A673 (cell line): ENCODE measurements at regions not wholly inside any gene's neighbourhood (a gene's known extent, or its start where the extent isn't known, plus 50 kb on each side); places are given as distances from the start of the nearest gene placed in this dataset.

Source experiments
- BruUV-seq: library from RNA; stranded (reverse); fragments of 400-500 nt; replicated peaks from 2 replicates; lab custom pipeline; 2021; lab: Mats Ljungman, UMichigan
- CTCF ChIA-PET: fragments of 300-600 bp; sonication (Branson Sonifier 250); formaldehyde crosslinking; loops from one replicate; lab custom pipeline; 2022; ENCODE audit warnings: antibody characterized with exemption; lab: Charles Lee
- POLR2A ChIA-PET: fragments of 300-600 bp; sonication (Branson Sonifier 250); formaldehyde crosslinking; loops from one replicate; lab custom pipeline; 2022; ENCODE audit warnings: antibody characterized with exemption; ENCODE audit not compliant: low non-redundant PET; lab: Charles Lee
- DNase-seq: peaks from one replicate; pipeline ENCODE4 v3.0.0-alpha.2; 2015; ENCODE audit warnings: low spot score
- H3K27ac ChIP-seq: fragments of 200-600 bp; sonication (generic); 2 replicates; pipeline ENCODE4 v1.5.1; 2016; ENCODE audit warnings: mixed run types, low read depth, mild to moderate bottlenecking, mixed read lengths, antibody characterized with exemption, low read length; ENCODE audit not compliant: poor library complexity, severe bottlenecking
- H3K27me3 ChIP-seq: fragments of 200-600 bp; sonication (generic); replicated peaks from 2 replicates; pipeline ENCODE4 v1.6.1; 2017; ENCODE audit warnings: mixed run types, low read depth, mild to moderate bottlenecking, mixed read lengths, antibody characterized with exemption, low read length; ENCODE audit not compliant: insufficient read depth, poor library complexity
- H3K36me3 ChIP-seq: fragments of 200-600 bp; sonication (generic); 2 replicates; pipeline ENCODE4 v1.6.1; 2016; ENCODE audit warnings: mixed run types, mild to moderate bottlenecking, mixed read lengths, antibody characterized with exemption, low read length; ENCODE audit not compliant: insufficient read depth, poor library complexity, severe bottlenecking
- H3K4me1 ChIP-seq: fragments of 200-600 bp; sonication (generic); 2 replicates; pipeline ENCODE4 v1.6.1; 2017; ENCODE audit warnings: mixed run types, mild to moderate bottlenecking, mixed read lengths, antibody characterized with exemption, low read length; ENCODE audit not compliant: insufficient read depth, poor library complexity, severe bottlenecking
- H3K4me3 ChIP-seq: fragments of 200-600 bp; sonication (generic); 2 replicates; pipeline ENCODE4 v1.5.1; 2016; ENCODE audit warnings: low read depth, mixed run types, mild to moderate bottlenecking, mixed read lengths, low read length; ENCODE audit not compliant: poor library complexity, severe bottlenecking
- H3K9me3 ChIP-seq: fragments of 200-600 bp; sonication (generic); 2 replicates; pipeline ENCODE4 v1.6.1; 2016; ENCODE audit warnings: mixed run types, low read depth, mild to moderate bottlenecking, mixed read lengths, antibody characterized with exemption, low read length; ENCODE audit not compliant: poor library complexity, severe bottlenecking
- EZH2 ChIP-seq: fragments of 200-600 bp; sonication (generic); IDR thresholded peaks from 2 replicates; pipeline ENCODE4 v1.6.1; 2017; ENCODE audit warnings: borderline replicate concordance, low read depth, mild to moderate bottlenecking, mixed read lengths, antibody characterized with exemption, low read length; ENCODE audit not compliant: poor library complexity, severe bottlenecking
- intact Hi-C: fragments of 100-400 bp; cut with micrococcal nuclease; formaldehyde crosslinking; loops from one replicate; pipeline ENCODE4 v1.10.0; 2022; ENCODE audit not compliant: unreplicated experiment
- TF ChIP-seq, protein P1 (sequence below): fragments of 300-800, 200-600 bp; sonication (generic); conservative IDR thresholded peaks from 2 replicates; pipeline ENCODE4 v1.5.1; 2017; ENCODE audit warnings: low read depth, mild to moderate bottlenecking, antibody characterized with exemption, low read length, moderate library complexity, mixed read lengths

DNA sequence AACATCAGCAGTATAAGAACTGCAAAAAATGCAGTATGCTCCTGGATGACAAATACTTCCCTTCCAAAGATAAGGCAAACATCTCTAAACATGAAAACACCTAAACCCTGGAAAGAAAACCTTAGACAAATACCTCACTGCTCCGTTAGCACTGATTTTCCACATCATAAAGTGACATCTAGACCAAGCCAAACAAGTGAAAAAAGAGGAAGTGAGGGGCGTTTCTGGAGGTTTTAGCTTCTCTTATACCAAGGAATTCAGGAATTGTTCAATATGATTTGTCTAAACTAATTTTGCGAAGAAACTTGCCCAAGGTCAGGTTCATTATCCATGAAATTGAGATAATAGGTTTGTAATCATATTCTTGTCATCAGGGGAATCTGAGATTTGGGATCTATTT lies 279.7 kb downstream of the ADRA2A start:
- CTCF ChIA-PET, result no interaction called here
- Histone ChIP-seq H3K27ac (no peak overlapping the region), H3K4me1 (no peaks in the 10 kb centered on the region), H3K9me3 (no peaks in the 10 kb centered on the region), H3K27me3 (peaks cover 32% of the 10 kb centered on the region), H3K36me3 (no peaks in the 10 kb centered on the region), H3K4me3 (no peak overlapping the region)
- DNase-seq, result no peak
- no TSS peak for BruUV-seq
- intact Hi-C loops, result no loop called here
- POLR2A ChIA-PET, result no interaction called here
- TF ChIP-seq, protein P1, sequence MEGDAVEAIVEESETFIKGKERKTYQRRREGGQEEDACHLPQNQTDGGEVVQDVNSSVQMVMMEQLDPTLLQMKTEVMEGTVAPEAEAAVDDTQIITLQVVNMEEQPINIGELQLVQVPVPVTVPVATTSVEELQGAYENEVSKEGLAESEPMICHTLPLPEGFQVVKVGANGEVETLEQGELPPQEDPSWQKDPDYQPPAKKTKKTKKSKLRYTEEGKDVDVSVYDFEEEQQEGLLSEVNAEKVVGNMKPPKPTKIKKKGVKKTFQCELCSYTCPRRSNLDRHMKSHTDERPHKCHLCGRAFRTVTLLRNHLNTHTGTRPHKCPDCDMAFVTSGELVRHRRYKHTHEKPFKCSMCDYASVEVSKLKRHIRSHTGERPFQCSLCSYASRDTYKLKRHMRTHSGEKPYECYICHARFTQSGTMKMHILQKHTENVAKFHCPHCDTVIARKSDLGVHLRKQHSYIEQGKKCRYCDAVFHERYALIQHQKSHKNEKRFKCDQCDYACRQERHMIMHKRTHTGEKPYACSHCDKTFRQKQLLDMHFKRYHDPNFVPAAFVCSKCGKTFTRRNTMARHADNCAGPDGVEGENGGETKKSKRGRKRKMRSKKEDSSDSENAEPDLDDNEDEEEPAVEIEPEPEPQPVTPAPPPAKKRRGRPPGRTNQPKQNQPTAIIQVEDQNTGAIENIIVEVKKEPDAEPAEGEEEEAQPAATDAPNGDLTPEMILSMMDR, result no peak
- TF ChIP-seq EZH2, result no peak

DNA sequence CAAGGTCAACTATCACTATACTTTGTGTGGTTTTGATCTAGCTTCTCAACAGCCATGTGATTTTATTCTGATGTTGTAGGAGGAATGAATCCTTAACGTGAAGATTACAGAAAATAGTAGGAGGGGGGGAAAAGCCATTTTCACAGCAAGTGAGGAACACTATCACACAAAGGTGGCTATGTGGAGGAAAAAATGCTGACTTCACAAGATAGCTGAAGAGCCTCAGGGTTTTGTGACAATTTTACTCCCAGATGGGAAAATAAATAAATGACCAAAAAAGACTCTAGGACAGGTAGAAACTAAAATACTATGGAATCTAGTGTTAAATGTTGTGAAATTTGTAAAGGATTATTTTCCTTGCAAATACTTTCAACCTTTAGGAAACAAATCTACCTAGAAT lies 281.0 kb downstream of the ADRA2A start:
- intact Hi-C loops, result no loop called here
- CTCF ChIA-PET, result no interaction called here
- POLR2A ChIA-PET, result no interaction called here

DNA sequence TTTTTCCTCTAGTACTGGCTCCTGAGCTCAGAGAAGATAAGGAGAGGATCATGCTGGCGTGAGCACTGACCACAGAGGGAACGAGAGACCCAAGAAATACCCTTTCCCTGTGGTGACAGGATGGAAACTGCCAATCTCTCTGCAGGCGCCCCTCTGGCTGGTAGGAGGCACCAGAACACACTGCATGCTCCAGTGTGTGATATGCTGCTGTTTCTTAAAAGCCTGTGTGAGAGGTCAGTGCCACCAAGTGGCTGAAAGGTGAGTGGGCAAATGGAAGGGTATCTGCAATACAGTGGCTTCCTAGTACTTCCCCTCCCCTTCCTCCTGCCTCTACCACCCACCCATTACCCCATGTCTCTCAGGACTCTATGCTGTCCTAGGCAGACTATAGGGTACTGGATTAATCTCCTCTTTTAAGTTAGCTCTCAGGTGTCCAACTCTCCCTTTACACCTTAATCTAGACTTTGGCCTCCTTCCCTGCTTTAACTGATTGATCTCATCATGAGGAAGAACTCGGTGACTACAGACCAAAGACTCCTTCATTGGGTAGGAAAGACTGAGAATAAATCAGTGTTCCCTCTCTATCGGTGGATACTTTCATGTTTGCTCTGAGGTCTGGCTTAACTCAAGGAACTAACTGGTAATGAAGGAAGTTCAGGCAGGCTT lies 283.6 kb downstream of the ADRA2A start:
- peaks cover 36% of the 10 kb centered on the region for H3K27me3 ChIP-seq
- intact Hi-C loops, result no loop called here
- no peaks in the 10 kb centered on the region for H3K36me3 ChIP-seq
- DNase-seq, result peak; percentile 24
- H3K4me1 ChIP-seq, result no peaks in the 10 kb centered on the region
- ChIA-PET POLR2A (no interaction called here), CTCF (no interaction called here)
- no peak overlapping the region for H3K4me3 ChIP-seq
- no peaks in the 10 kb centered on the region for H3K9me3 ChIP-seq
- H3K27ac ChIP-seq, result no peak overlapping the region
- no TSS peak for BruUV-seq
- TF ChIP-seq, protein P1, result peak; percentile 30; the same call in 1 of the 2 replicates
- TF ChIP-seq EZH2, result no peak

More for the DNA sequence above, 281.0 kb downstream of the ADRA2A start:
- H3K27me3 ChIP-seq, result peaks cover 35% of the 10 kb centered on the region
- no peaks in the 10 kb centered on the region for H3K9me3 ChIP-seq
- H3K36me3 ChIP-seq, result no peaks in the 10 kb centered on the region
- H3K27ac ChIP-seq, result no peak overlapping the region
- no TSS peak for BruUV-seq
- DNase-seq, result no peak
- TF ChIP-seq, protein P1, result no peak
- TF ChIP-seq EZH2, result no peak
- no peaks in the 10 kb centered on the region for H3K4me1 ChIP-seq
- H3K4me3 ChIP-seq, result no peak overlapping the region
